Right ventricle myocardium inferior (tissue), 1 donor: ENCODE measurements at regions not wholly inside any gene's neighbourhood (a gene's known extent, or its start where the extent isn't known, plus 50 kb on each side); places are given as distances from the start of the nearest gene placed in this dataset.

Experiments used
- ATAC-seq: fragments of 200-7000 bp; cut with Tn5 transposase; one replicate; pipeline ENCODE4 v1.9.1; 2020; ENCODE audit warnings: mild to moderate bottlenecking, moderate library complexity
- DNase-seq: peaks from one replicate; pipeline ENCODE4 v3.0.0; 2021; ENCODE audit errors: missing footprints
- intact Hi-C: fragments of 100-400 bp; cut with DNase I; formaldehyde crosslinking; loops from one replicate; pipeline ENCODE4 v1.11.0; 2022
- donor health status: DM: no; HTN: yes; CAD: no; lungs with severe emphysema.

DNA sequence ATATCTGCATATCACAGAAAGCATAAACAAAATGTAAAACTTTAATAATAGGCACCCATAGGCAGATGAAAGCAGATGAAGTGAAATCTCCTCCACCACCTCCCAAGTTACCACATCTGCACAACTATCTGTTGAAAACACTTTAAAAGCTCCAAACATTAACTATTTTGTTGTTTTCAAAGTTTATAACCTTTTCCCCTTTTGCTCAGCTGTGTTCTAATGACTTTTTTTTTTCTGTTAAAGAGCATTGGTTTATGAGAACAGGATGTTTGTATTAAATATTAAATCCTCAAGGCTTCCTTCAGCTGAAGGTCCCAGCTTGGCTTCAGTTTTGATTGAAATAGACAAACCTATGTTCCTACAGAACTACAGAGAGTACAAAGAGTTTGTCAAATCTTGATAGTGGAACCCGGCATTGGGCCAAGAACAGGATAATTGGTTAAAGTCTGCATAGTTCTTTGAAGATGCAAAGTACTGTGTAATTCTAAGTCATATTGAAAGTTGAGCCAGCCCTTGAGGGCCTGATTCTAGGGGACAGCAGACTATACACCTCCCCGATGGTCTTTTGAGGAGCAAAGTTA is 255.1 kb upstream of the JAG1 start:
- intact Hi-C loops, result no loop called here
- ATAC-seq (no peak), DNase-seq (no peak)

DNA sequence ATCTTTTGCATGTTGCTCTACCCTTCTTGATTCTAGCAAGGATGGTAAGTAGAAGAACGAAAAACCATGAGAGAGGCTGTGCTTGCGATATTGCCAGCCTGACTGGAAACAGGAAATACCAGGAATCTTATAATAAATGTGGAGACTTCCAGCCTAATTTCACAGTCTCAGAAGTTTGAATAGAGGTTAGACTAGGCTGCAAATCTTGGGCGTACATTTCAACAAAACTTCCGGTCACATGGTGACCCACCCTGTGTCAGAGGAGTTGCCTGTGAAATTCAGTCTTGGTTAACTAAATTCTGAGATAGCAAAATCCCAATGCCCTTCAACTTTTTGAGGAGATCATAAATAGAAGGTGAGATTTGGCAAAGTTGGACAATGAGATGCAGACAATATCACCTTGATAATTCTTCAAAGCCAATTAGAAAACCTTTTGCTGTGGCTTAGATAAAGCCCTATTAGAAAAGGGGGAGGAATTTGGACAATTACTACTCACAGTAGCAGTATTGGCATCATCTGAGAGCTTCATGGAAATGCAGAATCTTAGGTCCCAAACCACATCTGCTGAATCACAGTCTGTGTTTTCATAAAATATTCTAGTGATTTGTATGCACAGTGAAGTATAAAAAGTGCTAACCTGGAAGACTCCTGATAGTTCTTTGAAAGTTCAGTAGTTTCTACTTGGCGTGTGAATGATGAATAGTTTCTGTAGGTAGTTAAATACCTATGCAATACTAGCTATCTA is 262.0 kb upstream of the JAG1 start:
- ATAC-seq (no peak), DNase-seq (no peak)
- intact Hi-C loops, result no loop called here

DNA sequence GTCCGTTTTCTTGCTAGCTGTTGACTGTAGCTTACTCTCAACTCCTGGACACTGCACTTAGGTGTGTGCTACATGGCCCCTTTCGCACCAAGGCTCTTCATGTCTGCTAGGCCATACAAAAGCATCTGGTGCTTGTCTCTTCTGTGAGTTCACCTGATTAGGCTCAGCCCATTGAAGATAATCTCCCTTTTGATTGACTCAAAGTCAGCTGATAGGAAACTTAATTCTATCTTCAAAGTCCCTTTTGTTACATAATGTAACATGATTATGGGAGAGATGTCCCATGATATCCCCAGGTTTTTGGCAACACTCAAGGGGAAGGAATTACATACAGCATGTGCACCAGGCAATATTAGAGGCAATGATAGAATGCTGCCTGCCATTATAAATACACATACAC is 263.0 kb upstream of the JAG1 start:
- ATAC-seq (no peak), DNase-seq (no peak)
- intact Hi-C loops, result no loop called here

DNA sequence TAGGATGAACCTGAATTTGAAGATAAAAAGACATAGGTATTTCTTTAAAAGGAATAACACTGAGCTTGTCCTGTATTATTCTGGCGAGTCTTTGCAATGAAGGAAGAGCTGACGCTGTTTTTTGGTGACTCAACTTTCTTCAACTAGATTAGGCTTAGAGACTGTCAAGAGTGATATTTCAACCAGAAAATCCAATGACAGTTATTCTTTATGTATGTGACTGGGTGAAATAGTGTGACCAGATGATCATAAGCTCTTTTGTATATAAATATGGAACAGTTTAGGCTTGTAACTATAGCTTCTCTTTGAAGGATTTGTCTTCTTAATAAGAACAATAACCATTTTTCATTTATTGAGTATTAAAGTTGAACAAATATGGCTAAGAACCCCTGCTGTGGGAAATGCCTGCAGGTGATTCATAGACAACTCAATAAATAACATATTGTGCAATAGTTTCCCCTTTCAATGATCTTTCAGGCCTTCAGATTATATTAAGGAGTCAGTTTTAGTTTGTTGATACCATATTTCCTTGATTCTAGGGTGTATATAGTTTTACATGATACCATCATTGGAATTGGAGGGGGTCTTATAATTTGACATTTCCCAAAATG is 265.6 kb upstream of the JAG1 start:
- ATAC-seq (no peak), DNase-seq (no peak)
- intact Hi-C loops, result no loop called here

DNA sequence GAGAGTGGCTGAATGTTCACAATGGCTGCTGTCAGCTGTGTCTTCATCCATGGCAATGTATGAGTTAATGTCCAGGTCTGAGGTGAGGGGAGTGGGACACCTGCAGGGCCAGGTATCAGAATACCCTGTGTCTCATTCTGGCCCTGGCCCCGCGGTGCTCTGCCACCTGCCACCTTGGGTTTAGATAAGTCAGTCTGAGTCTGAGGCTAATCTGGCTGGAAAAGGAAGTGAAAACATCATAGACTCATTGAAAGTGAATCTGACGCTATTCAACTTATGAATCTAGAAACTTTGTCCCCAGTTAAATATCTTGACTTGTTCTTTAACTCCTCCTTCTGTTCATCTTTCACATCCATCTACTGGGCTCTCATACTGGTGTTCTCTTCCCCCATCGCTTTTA is 267.1 kb upstream of the JAG1 start:
- ATAC-seq, result no peak
- intact Hi-C loops, result no loop called here

DNA sequence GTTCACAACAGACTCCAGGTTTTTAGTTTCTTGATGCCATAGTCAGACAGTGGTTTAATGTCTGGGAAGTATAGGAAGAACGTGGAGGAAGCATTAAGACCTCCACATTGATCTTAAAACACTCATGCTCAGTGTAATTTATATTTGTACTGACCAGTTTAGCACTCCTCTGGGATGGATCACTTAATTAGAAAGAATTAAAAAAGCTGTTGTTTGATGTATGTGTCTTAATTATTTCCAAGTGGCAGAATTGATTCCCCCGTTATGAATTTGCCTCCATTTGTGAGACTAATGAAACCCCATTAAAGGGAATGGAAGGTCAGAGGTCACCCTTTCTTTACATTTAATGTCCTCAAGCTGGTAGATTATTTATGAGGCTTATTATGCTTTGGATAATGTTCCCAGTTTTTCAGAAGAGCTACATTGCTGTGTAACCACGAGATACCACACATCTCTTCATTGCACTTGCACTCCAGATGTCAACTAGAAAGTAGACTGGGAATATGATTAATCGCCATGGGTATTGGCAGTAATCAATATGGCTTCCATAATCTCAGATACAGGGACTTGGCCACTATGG is 270.0 kb upstream of the JAG1 start:
- no peak for DNase-seq
- intact Hi-C loops, result no loop called here

More for the DNA sequence above, 267.1 kb upstream of the JAG1 start:
- no peak for DNase-seq

DNA sequence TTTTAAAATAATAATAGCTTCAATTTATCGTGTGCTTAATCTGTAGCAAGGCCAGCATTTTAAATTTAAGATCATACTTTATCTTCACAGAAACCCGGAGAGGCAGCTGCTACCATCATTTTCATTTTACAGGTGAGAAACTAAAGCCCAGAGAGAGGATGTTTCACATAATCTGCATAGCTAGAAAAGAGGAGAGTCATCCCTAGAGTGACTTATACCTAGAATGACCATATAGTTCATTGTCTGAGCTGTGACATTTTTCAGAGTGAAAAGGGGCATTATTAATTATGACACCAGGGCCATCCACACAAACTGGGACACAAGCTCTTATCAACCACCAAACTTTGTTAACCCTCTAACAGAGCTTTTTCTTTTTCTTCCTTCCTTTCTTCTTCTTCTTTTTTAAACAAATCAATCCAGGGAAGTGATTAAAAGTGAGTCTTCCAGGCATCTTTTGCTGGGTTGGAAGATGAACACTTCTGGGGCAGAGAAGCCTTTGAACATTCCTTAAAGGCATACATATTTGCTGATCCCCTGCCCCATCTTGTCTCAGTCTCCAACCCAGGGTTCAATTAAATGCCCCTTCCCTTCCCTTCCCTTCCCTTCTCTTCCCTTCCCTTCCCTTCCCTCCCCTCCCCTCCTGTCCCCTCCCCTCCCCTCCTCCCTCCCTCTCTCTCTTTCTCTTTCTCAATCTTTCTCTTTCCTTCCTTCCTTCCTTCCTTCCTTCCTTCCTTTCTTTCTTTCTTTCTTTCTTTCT is 272.5 kb upstream of the JAG1 start:
- no peak for ATAC-seq
- no peak for DNase-seq
- intact Hi-C loops, result no loop called here

More for the DNA sequence above, 270.0 kb upstream of the JAG1 start:
- ATAC-seq, result no peak

DNA sequence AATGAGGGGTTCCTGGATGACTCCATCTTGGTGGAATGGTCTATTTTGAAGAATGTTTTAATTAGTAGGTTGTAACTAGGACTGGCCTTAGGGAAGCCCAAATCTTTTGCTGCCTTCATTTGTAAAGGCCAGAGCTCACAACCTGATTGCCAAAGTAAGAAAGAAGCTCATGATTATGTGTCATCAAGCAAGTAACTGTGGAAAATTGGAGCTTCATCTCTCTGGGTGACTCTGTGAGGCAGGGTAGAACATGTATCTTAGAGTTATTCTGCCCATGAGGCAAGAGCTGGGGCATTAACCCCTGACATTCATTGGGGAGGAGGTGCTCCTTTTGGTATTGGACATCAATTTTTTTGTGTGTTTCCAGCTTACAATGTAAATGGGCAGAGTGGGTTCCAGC is 273.9 kb upstream of the JAG1 start:
- ATAC-seq, result no peak
- intact Hi-C loops, result no loop called here
- no peak for DNase-seq

DNA sequence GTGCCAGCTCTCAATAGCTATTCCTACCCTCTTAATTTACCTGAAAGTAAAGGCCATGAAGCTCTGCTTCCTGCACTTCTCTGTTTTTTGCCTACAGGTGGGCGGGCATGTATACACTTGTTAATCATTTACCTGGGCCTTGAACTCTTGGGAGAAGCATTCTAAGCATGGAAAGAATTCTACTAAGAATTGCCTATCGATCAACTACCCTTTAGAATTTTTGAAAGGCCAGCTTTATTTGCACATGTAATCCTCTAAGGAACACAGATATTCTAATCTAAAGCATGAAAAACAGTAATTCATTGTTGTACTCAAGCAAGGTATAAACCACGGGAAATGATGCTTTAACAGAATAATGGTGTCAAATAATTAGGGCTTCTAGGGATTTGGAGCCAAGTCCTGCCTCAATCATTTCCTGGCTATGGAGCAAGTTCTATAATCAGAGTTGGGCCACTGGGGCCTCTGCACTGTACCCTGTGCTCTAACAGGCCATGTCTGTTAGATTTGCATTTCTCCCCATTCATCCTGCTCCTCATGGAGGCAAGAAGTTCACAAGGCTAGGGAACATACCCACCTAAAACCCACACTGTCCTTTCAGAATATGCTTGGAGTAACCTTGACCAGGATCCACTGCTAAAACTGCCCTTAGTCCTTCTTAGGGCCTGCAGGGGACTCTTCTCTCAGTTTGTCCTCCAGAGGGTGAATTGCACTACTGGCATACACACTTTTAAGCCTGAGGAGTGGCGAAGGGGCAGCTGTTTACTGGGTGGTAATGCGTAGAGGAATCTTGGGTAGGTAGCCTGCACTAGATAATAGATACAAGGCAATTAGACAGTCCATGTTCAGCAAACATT is 276.4 kb upstream of the JAG1 start:
- DNase-seq (no peak), ATAC-seq (no peak)
- intact Hi-C loops, result no loop called here

DNA sequence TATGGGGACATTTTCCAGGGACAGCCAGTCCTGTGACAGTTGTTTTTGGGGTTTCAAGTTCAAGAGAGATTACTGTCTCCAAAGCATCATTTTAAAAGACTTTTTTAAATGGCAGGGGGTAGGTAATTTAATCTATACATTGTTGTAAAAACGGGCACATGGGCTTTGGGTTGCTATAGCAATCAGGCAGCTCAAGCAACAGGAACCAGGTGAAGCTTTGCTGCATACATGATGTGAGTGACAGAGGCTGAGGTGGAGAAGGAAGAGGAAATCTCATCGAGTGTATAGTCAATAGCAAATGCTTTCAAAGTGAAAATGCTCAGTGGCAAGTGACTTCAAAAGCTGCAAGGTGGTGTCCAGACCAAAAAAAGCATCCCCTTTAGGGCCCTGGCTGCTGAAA is 277.4 kb upstream of the JAG1 start:
- DNase-seq, result no peak
- no peak for ATAC-seq
- intact Hi-C loops, result no loop called here

DNA sequence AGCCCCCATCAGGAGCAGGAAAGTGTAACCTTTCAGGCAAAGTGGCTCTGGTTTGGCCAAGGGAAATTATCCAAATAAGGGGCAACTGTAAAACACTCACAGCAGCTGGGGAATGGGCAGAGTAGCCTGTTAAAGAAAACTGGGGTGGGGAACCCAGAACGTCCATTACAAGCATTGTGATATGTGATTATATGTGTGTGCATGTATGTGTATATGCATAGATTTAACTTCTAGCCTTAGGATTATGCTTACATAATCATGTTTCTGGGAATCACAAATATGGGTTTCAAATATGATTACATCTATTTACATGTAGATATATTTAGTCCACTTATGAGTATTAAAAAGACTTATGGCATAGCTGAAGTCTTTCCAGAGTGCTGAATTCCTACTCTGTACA is 278.1 kb upstream of the JAG1 start:
- no peak for DNase-seq
- intact Hi-C loops, result no loop called here
- no peak for ATAC-seq

DNA sequence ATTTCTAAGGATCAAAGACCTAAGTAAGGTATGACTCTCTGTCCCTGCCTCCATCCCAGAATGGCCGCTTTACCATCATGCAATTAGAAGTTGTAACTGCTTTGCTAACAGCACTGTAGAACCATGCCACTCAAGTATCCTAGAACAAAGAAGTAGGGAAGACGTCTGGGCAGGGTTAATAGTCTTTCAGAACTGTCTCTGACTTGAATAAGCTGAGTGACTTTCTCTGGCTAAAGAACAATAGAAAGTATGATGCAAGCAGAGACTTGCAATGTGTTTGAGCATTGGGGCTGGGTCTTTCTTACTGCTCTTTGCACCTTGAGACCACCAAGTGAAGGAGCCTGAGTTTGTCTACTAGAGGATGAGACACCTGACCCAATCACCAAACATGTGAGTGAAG is 279.6 kb upstream of the JAG1 start:
- no peak for ATAC-seq
- intact Hi-C loops, result no loop called here
- DNase-seq, result no peak

DNA sequence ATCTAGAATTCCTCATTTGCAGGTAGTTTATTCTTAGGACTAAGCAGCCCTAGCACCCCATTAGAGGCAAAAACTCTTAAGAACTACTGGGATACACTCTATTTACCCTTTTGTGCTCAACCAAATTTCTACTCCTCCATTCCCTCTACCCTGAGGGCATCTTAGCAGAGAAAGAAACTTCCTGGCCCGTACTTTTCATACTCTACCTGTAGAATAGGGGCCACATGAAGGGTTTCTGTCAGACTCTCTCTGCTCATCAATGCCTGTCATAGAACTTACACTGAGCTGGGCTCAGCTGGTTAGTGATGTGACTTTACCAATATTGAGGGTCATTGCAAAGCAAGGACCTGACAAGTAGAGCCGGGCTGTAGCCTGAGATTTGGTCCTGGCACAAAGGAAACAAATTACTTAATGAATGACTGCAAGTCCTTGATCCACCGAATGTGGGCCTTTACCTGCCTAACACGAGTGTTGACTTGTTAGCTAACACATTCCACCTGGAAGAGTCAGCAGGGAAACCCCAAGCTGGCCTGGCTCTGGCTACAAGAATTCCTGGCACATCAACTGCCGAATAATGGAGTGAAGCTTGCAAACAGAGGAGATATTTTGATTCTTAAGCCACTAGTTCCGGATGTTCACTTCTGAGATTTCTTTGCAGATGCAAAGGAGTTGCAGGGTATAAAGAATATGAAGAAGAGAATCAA is 280.5 kb upstream of the JAG1 start:
- intact Hi-C loops, result no loop called here
- ATAC-seq, result no peak
- no peak for DNase-seq

DNA sequence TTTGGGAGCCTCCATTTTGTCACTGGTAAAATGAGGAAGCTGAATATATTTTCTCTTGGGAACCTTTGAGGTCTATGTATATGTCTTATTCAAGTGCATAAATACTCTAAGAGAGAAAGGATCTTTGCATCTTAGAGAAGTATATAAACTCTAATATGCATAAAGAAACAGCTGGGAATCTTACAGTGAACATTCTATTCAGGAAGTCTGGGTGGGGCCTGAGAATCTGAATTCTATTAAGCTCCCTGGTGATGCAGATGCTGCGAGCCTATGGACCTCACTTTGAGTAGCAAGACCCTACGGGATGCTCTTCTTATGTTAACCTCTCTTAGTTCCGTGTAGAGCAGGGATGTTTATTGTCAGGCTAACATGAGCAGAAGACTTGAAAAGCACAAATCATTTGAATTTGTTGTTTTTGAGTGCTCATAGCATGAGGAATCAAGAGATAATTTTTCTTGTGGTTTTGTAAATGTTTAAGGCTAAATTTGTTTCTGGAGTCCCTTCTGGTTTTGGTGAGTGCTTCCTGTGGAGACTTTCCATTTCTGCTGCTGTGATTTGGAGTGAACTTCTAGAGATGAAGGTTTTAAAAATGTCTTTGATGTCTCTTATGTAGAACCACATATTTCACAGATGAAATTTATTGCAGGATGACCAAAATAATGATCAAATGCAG is 281.2 kb upstream of the JAG1 start:
- intact Hi-C loops, result no loop called here
- DNase-seq, result no peak
- ATAC-seq, result no peak

DNA sequence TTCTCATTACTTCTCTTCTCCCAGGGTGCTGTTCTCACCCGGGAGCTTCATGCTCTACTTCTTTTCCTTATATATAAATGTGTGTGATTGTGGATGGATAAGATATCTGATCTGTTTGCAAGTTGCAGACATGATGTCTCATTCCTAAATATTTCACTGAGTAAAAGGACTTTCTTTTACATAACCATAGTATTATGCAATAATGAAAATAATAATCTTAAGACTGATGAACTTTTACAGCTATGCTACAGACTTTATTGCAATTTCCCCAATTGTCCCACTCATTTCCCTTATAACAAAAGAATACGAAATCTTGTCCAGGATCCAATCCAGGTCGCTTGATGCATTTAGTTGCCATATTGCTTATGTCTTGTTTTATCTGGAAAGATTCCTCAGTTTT is 284.5 kb upstream of the JAG1 start:
- no peak for ATAC-seq

DNA sequence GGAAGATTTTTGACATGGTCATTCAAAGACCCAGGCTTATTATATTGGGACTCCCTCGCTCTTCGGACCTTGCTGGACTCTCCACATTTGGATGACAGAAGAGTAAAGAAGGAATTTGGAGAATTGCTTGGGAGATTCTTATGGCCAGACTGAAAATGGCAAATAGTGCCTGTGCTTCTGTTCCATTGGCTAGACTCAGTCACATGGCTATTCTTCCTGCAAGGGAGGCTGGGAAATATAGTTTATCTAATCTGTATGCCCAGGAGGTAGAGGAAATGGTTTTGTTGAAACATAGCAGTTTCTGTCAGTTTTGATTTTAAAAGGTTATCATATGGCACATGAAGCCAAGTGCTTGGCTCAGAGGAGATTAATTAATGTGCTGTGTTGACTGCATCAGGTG is 286.6 kb upstream of the JAG1 start:
- intact Hi-C loops, result loop anchor here (5.0 to 10.0 kb wide), 2 partner anchors 96 to 288 kb away; partner anchors contain the start of gene JAG1
- ATAC-seq (no peak), DNase-seq (no peak)

More for the DNA sequence above, 284.5 kb upstream of the JAG1 start:
- intact Hi-C loops, result no loop called here
- DNase-seq, result no peak

DNA sequence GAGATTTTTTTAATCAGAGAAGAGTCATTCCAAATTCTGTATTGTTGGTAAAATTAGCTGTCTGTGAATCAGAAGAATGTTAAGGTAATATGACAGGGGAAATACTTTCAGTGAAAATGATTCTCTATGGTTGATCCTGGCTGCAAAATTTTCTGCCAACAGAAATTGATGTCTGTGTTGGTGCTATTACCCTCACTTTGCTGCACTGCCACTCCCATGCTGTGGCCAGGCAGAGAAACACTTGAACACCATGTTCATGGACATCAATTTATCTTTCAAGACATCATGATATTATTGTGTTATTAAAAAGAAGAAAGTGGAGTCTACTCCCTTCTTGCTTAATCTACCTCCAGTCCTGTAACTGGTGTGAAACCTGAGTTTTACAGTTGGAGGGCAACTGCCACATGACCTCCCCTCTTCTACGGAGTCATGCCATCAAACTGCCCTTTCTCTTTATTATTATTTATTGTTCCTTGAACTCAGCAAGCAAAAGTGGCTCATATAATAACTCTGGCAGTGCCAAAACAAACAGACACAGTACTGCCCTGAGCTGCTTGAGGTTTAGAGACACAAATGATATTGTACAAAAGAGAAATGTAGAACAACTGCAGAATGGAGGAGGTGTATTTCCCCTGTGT is 288.0 kb upstream of the JAG1 start:
- no peak for DNase-seq
- intact Hi-C loops, result loop anchor here (5.0 to 10.0 kb wide), 2 partner anchors 97 to 289 kb away; partner anchors contain the start of gene JAG1
- no peak for ATAC-seq
